Panc1 (cell line): ENCODE measurements at regions not wholly inside any gene's neighbourhood (a gene's known extent, or its start where the extent isn't known, plus 50 kb on each side); places are given as distances from the start of the nearest gene placed in this dataset.

Source experiments
- ATAC-seq: fragments of 200-7000 bp; cut with Tn5 transposase; 2 replicates; pipeline ENCODE4 v1.9.1; 2020; ENCODE audit warnings: mild to moderate bottlenecking, moderate library complexity
- BruUV-seq: library from RNA; stranded (reverse); fragments of 400-500 nt; replicated peaks from 2 replicates; lab custom pipeline; 2021; lab: Mats Ljungman, UMichigan
- CTCF ChIA-PET: fragments of 300-600 bp; sonication (Branson Sonifier 250); formaldehyde crosslinking; loops from one replicate; lab custom pipeline; 2022; ENCODE audit warnings: antibody characterized with exemption; lab: Charles Lee
- POLR2A ChIA-PET: fragments of 300-600 bp; sonication (Branson Sonifier 250); formaldehyde crosslinking; loops from one replicate; lab custom pipeline; 2022; ENCODE audit warnings: antibody characterized with exemption; lab: Charles Lee
- DNase-seq: peaks from one replicate; pipeline ENCODE4 v3.0.0-alpha.2; 2010; ENCODE audit warnings: low read depth, low spot score
- H3K27ac ChIP-seq: 2 replicates; pipeline ENCODE4 v1.5.1; 2011; ENCODE audit warnings: mild to moderate bottlenecking, low read length, inconsistent platforms
- H3K27me3 ChIP-seq: fragments of 200-500 bp; sonication (Bioruptor generic); 2 replicates; pipeline ENCODE4 v1.6.0; 2014; ENCODE audit warnings: low read length, inconsistent platforms; ENCODE audit not compliant: control insufficient read depth, insufficient read depth
- H3K36me3 ChIP-seq: fragments of 200-500 bp; sonication (Bioruptor generic); 2 replicates; pipeline ENCODE4 v1.5.1; 2014; ENCODE audit warnings: inconsistent platforms, mild to moderate bottlenecking, low read length, moderate library complexity; ENCODE audit not compliant: control insufficient read depth, insufficient read depth
- H3K4me1 ChIP-seq: 2 replicates; pipeline ENCODE4 v1.5.1; 2011; ENCODE audit warnings: inconsistent platforms, mild to moderate bottlenecking, low read length, moderate library complexity; ENCODE audit not compliant: control insufficient read depth, insufficient read depth
- H3K4me3 ChIP-seq, 2 experiments: 2 replicates each; pipeline ENCODE4 v1.5.1; 2011 to 2012; ENCODE audit warnings: low read depth in 2 of 2, low read length in 2 of 2, mild to moderate bottlenecking in 2 of 2, inconsistent platforms in 1 of 2, moderate library complexity in 1 of 2
- H3K9me3 ChIP-seq: fragments of 200-500 bp; sonication (Bioruptor generic); 2 replicates; pipeline ENCODE4 v1.5.1; 2014; ENCODE audit warnings: low read depth, mild to moderate bottlenecking, inconsistent platforms, low read length, moderate library complexity; ENCODE audit not compliant: control insufficient read depth, insufficient read depth
- POLR2AphosphoS5 ChIP-seq: IDR thresholded peaks from 2 replicates; pipeline ENCODE4 v1.6.1; 2012; ENCODE audit warnings: mild to moderate bottlenecking, low read depth, low read length, moderate library complexity
- SIN3A ChIP-seq: IDR thresholded peaks from 2 replicates; pipeline ENCODE4 v1.6.1; 2012; ENCODE audit warnings: low read depth, mild to moderate bottlenecking, low read length, moderate library complexity, borderline replicate concordance; ENCODE audit not compliant: insufficient read depth
- TCF7L2 ChIP-seq: IDR thresholded peaks from 2 replicates; pipeline ENCODE4 v1.6.1; 2011; ENCODE audit warnings: mild to moderate bottlenecking, low read depth, low read length, inconsistent platforms
- in situ Hi-C: cut with HindIII; loops from 2 replicates; pipeline ENCODE4 v1.10.0; 2016; ENCODE audit warnings: low sequenced_read_pairs, low pct_unique_long_range_greater_than_20kb
- intact Hi-C: fragments of 100-400 bp; cut with micrococcal nuclease; formaldehyde crosslinking; loops from one replicate; pipeline ENCODE4 v1.10.0; 2022; ENCODE audit not compliant: unreplicated experiment
- TF ChIP-seq, protein P1 (sequence below): fragments of 450-650 bp; IDR thresholded peaks from 2 replicates; pipeline ENCODE4 v1.5.1; 2017; ENCODE audit warnings: mild to moderate bottlenecking
- TF ChIP-seq, protein P2 (sequence below), 2 experiments: IDR thresholded peaks; 2 replicates each; pipeline ENCODE4 v1.6.1; 2011 to 2012; ENCODE audit warnings: low read depth in 2 of 2, control low read depth in 1 of 2, low read length in 1 of 2, mild to moderate bottlenecking in 1 of 2, moderate library complexity in 1 of 2; ENCODE audit not compliant: insufficient read depth in 1 of 2

GRCh38 chr5:27158775-27159174 is 120.4 kb upstream of the CDH9 start:
- no TSS peak for BruUV-seq
- DNase-seq (no peak), ATAC-seq (no peak)
- ChIA-PET POLR2A (no interaction called here), CTCF (no interaction called here)
- intact Hi-C loops (no loop called here), in situ Hi-C loops (no loop called here)
- no peaks in the 10 kb centered on the region for H3K36me3 ChIP-seq
- TF ChIP-seq, protein P1, sequence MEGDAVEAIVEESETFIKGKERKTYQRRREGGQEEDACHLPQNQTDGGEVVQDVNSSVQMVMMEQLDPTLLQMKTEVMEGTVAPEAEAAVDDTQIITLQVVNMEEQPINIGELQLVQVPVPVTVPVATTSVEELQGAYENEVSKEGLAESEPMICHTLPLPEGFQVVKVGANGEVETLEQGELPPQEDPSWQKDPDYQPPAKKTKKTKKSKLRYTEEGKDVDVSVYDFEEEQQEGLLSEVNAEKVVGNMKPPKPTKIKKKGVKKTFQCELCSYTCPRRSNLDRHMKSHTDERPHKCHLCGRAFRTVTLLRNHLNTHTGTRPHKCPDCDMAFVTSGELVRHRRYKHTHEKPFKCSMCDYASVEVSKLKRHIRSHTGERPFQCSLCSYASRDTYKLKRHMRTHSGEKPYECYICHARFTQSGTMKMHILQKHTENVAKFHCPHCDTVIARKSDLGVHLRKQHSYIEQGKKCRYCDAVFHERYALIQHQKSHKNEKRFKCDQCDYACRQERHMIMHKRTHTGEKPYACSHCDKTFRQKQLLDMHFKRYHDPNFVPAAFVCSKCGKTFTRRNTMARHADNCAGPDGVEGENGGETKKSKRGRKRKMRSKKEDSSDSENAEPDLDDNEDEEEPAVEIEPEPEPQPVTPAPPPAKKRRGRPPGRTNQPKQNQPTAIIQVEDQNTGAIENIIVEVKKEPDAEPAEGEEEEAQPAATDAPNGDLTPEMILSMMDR, result no peak
- TF ChIP-seq POLR2AphosphoS5 (no peak), SIN3A (no peak), TCF7L2 (no peak)
- TF ChIP-seq, protein P2, sequence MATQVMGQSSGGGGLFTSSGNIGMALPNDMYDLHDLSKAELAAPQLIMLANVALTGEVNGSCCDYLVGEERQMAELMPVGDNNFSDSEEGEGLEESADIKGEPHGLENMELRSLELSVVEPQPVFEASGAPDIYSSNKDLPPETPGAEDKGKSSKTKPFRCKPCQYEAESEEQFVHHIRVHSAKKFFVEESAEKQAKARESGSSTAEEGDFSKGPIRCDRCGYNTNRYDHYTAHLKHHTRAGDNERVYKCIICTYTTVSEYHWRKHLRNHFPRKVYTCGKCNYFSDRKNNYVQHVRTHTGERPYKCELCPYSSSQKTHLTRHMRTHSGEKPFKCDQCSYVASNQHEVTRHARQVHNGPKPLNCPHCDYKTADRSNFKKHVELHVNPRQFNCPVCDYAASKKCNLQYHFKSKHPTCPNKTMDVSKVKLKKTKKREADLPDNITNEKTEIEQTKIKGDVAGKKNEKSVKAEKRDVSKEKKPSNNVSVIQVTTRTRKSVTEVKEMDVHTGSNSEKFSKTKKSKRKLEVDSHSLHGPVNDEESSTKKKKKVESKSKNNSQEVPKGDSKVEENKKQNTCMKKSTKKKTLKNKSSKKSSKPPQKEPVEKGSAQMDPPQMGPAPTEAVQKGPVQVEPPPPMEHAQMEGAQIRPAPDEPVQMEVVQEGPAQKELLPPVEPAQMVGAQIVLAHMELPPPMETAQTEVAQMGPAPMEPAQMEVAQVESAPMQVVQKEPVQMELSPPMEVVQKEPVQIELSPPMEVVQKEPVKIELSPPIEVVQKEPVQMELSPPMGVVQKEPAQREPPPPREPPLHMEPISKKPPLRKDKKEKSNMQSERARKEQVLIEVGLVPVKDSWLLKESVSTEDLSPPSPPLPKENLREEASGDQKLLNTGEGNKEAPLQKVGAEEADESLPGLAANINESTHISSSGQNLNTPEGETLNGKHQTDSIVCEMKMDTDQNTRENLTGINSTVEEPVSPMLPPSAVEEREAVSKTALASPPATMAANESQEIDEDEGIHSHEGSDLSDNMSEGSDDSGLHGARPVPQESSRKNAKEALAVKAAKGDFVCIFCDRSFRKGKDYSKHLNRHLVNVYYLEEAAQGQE (IDR thresholded peaks at IDR 0.05; ENCODE audit: insufficient read depth in 1 of 2, low read depth in 2 of 2, low read length in 1 of 2), result no peak
- H3K4me3 ChIP-seq, result no peak overlapping the region
- no peaks in the 10 kb centered on the region for H3K27me3 ChIP-seq
- H3K4me1 ChIP-seq, result no peaks in the 10 kb centered on the region
- no peak overlapping the region for H3K27ac ChIP-seq
- H3K9me3 ChIP-seq, result peaks cover 10% of the 10 kb centered on the region; the same call in 1 of the 2 replicates

DNA sequence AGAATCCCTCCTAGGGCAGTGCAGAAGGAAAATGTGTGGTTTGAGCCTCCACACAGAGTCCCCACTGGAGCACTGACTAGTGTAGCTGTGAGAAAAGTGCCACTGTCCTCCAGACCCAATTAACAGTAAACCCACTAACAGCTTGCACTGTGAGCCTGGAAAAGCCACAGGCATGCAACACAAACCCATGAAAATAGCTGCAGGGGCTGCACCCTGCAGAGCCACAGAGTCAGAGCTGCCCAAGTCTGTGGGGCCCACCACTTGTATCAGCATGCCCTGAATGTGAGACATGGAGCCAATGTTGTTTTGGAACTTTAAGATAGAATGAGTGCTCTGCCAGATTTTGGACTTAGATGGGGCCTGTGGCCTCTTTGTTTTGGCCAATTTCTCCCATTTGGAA is 119.8 kb upstream of the CDH9 start:
- CTCF ChIA-PET, result no interaction called here
- DNase-seq (no peak), ATAC-seq (no peak)
- POLR2A ChIA-PET, result no interaction called here
- no peaks in the 10 kb centered on the region for H3K4me1 ChIP-seq
- peaks cover 16% of the 10 kb centered on the region; the same call in 1 of the 2 replicates for H3K9me3 ChIP-seq
- intact Hi-C loops, result no loop called here
- in situ Hi-C loops, result no loop called here
- TF ChIP-seq, protein P1, result no peak
- TF ChIP-seq SIN3A (no peak), POLR2AphosphoS5 (no peak), TCF7L2 (no peak)
- TF ChIP-seq, protein P2 (IDR thresholded peaks at IDR 0.05; ENCODE audit: insufficient read depth in 1 of 2, low read depth in 2 of 2, low read length in 1 of 2), result no peak
- H3K27me3 ChIP-seq, result no peaks in the 10 kb centered on the region
- BruUV-seq, result no TSS peak
- no peak overlapping the region for H3K4me3 ChIP-seq
- H3K27ac ChIP-seq, result no peak overlapping the region
- no peaks in the 10 kb centered on the region for H3K36me3 ChIP-seq
